Activated CD4-positive, alpha-beta T cell treated with anti-CD3 and anti-CD28 coated beads, Interleukin-2, Interleukin-4, amounts not matched to agents 100 ng/mL and 50 ng/mL, durations not matched to agents 16 hours and 8 hours (primary cell): ENCODE measurements at regions not wholly inside any gene's neighbourhood (a gene's known extent, or its start where the extent isn't known, plus 50 kb on each side); places are given as distances from the start of the nearest gene placed in this dataset.
"Not testable (repeated sequence)": the region's sequence is repeated elsewhere in the genome, so short reads cannot be mapped to it uniquely, and the experiment has no call there.

Experiments
- DNase-seq: peaks from one replicate; pipeline ENCODE4 v3.0.0-alpha.2; 2020; ENCODE audit warnings: low spot score

- no peak for DNase-seq
These were observed 84.1 kb upstream of the SIRPA start for GRCh38 chr20:1810926-1811620.

DNA sequence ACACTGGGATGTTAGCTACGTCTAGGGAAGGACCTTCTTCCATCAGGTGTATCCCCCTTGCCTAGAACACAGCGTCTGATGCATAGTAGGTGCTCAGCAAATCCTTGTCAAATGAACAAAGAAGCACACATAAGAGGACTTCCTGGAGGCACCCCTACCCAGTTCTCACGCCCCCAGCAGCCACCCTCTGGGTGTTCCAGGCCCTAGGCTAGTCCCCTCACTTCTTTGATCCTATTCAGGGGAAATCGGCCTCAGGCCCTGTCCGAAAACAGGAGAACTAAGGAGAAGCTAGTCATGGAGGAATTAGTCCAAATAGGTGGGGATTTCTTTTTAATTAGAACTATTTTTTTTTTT lies 84.7 kb upstream of the SIRPA start:
- no peak for DNase-seq

DNA sequence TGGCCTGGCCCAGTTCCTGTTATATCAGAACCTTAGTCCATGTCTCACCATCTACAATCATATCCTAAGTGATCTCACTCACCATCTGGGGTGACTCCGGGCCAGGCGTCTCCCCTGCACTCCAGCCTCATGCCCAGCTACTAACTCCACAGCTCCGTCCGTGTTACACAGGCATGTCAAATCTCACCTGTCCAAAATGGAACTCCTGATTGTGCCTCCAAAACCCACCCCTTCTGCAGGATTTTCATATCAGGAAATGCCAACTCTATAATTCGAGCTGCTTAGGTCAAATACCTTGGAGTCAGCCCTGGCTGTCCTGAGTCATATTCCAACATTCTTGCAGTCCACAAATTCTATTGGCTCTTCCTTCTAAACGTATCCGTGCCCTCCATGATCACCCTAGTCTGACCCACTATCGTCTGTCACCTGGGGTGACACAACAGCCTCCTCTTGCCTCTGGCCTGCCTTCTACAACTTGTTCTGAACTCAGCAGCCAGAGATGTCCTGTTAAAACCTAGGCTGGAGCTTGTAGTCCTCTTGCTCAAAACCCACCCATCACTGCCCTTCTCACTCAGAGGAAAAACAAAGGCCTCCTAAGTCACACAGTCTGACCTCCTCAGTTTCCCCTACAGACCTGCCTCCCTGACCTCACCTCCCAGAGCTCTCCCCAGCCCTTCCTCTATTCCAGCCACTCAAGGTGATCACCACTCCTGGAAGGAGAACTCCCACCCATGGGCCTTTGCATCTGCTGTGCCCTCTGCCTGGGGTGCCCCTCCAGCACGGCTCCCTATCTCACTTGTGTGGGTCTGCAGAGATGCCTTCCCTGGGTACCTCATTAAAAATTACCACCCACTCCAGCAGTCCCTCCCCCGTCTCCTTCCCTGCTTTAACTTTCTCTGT lies 85.3 kb upstream of the SIRPA start:
- DNase-seq: no peak

- no peak for DNase-seq
These were observed 86.1 kb upstream of the SIRPA start for GRCh38 chr20:1809131-1809572.

GRCh38 chr20:1808101-1808500 lies 87.1 kb upstream of the SIRPA start:
- DNase-seq: no peak

DNA sequence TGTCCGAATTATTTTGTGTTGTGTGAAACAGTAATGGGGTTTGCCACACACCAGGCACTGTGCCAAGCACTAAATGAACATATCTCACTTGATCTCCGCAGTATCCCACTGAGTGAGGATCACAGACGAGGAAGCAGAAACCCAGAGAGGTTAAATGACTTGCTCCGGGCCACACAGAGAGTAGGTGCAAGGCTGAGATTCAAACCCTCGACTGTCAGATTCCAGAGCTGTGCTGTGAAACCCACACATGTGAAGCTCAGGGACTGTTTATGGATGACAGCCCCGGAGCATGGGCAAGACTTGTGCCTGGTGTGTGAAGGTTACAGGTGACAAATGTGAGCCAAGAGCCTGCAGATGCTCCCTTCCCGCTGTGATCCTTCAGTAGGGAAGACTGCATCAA lies 87.8 kb upstream of the SIRPA start:
- DNase-seq: no peak

GRCh38 chr20:1806456-1806855 lies 88.8 kb upstream of the SIRPA start:
- no peak for DNase-seq

- DNase-seq: no peak
These were observed 89.4 kb upstream of the SIRPA start for GRCh38 chr20:1805816-1806215.

DNA sequence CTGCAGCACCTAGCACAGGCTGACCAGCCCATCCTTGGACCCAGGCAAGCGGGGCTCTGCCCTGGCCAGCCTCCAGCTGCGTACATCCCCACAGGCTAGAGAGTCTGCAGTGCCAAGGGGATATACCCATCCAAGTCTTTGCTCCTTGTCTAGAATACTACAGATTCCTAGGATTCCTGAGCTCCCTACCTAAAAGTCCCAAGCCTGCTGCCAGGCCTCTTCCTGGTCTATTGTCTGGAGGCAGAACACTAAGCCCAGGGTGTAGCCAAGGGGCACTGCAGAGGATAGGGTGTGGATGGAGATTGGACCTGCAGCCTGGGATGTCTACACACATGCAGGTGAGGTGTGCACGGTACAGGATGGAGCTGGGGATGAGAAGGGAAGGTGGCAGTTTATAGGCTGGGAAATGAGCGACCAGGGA lies 90.0 kb upstream of the SIRPA start:
- DNase-seq: no peak

DNA sequence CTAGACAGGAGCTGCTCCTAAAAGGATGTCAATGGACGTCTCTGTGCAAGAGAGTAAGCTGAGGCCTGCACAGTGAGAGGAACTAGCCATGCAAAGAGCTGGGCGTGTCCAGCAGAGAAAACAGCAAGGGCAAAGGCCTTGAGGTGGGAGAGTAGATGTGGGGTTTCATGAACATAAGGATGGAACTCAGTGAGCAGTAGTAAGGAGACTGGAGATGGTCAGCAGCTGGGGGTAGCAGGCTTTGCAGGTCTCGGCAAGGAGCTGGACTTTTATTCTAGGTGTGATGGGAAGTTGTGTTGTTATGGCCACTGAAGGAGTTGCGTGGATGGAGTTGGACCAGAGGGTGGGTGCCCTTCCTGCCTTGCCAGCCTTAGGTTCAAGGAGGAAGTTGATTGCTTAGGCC lies 90.7 kb upstream of the SIRPA start:
- DNase-seq: no peak

DNA sequence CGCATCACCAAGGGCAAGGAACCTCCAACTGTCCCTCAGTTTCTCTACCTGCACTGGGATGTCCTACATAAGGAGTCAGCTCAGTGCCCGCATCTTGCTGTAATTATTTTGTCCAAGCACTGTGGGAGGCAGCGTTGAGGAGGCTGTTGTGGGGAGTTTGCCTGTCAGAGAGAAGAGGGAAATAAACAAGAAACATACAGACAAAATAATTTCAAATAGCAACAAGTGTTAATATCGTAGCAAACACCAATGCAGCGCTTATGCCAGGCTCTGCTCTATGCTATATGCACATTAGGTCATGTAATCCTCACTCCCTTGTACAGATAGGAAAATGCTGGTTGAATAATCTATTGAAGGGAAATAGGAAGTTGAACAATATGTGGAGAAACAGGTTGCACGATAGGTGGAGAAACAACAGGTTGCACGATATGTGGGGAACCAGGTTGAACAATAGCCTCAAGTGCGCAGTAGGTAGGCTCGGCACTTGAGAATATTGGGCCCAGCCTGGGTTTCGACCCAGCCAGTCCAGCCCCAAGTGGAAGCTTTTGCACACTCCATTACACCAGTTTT lies 91.2 kb upstream of the SIRPA start:
- DNase-seq: no peak

DNA sequence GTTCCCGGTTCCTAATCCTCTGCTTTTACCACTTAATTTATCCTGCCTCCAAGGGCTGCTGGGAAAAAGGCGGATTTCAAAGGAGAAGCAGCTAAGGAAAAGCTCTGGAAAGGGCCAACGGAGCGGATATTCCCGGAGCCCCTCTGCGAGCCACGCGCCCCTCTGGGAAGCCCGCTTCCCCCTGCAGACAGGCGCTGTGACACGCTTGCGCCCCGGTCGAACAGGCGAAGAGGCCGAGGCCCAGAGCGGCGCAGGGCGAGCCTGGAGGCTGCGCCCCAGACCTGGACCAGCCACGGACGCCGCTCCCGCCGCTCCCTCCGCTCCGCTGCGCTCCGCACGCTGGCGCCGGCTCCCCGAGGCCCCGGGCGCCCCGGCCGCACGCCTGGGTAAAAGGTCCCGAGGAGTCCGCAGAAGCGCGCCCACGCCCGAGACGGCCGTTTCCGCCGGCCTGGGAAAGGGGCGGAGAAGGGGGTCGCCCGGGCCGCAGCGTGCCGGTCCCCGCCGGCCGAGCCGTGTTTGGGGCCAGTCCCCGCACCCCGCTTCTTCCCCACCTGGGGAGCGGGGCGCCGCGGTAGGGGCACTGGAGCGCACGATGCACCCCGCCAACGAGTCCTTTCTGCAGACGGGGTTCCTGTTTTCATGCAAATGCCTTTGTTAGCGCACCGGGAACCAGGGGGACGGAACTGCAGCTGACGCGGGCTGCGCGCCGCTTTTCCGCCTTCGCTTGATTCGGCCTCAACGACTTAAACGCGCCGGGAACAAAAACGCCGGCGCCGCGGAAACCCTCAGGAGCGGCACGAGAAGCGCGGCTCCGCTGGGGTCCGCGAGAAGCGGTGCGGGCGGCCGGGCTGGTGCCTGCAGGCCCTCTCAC lies 91.9 kb upstream of the SIRPA start:
- no peak for DNase-seq

DNA sequence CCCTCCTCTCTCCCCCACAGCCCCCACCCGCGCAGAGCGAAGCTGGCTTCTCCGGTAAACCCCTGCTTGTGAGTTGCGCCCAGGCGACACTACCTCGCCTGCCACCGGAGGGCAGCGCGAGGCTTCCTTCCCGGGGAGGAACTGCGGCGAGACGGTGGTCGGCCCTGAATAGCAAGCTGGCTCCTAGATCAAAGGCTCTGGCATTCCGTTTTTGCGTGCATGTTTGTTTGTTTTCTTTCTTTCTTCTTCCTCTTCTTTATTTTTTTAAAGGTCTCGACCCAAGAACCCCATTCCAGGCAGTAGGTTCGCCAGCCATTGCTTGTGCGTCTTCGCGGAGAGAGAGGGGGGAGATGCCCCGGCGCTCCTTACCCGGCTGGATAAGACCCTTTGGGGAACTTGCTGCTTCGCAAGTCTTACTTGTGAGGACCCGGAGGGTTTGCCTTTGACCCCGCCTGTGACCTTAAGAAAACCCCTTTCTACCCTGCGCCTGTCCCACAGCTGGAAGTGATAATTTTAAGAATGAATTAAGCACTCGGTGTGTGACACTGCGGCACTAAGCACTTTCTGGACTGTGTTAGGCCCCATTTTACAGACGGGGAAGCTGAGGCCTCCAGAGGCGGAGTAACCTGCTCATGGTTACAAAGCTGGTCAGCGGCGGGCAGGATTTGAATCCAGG lies 92.7 kb upstream of the SIRPA start:
- DNase-seq: peak; percentile 26

- DNase-seq: no peak
These were observed 93.3 kb upstream of the SIRPA start for GRCh38 chr20:1801929-1802306.

- no peak for DNase-seq
These were observed 93.8 kb upstream of the SIRPA start for GRCh38 chr20:1801225-1801928.

- DNase-seq: no peak
These were observed 94.4 kb upstream of the SIRPA start for GRCh38 chr20:1800777-1801176.

DNA sequence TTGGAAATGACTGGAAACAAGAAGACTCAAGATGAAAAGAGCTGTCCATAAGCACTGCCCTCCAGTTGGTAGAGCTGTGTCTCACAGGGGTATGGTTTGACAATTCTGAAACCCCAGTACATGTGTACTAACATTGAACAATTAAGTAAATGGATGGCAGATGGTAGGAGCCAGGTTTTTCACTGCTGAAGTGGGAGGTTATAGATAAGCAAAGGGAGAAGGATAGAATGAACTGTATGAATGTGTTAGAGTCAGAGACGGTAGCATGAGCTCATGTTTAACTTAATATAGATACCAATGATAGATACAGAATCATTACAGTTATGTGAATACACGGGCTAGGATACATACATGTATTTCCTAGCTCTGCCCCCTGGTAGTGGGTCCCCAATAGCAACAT lies 95.0 kb upstream of the SIRPA start:
- DNase-seq: no peak

DNA sequence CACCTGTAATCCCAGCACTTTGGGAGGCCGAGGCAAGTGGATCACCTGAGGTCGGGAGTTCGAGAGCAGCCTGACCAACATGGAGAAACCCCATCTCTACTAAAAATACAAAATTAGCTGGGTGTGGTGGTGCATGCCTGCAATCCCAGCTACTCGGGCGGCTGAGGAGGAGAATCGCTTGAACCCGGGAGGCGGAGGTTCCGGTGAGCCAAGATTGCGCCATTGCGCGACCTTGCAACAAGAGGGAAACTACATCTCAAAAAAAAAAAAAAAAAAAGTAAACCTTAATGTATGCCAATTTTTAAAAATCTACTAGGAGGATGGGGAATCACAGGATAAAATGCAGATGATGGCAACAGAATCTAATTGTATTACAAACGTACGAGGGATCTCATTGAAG lies 95.5 kb upstream of the SIRPA start:
- DNase-seq: not testable (repeated sequence)

- no peak for DNase-seq
These were observed 96.2 kb upstream of the SIRPA start for GRCh38 chr20:1798982-1799381.

GRCh38 chr20:1793821-1794220 lies 101.4 kb upstream of the SIRPA start:
- no peak for DNase-seq

GRCh38 chr20:1792274-1792673 lies 102.9 kb upstream of the SIRPA start:
- DNase-seq: no peak
